GM10248 (cell line): ENCODE measurements at regions not wholly inside any gene's neighbourhood (a gene's known extent, or its start where the extent isn't known, plus 50 kb on each side); places are given as distances from the start of the nearest gene placed in this dataset.
A peak's percentile ranks its signal among the peaks of the same experiment; 100 is the strongest.

ENCODE experiments used
- CTCF ChIA-PET: fragments of 300-600 bp; sonication (Branson Sonifier 250); formaldehyde crosslinking; extraction: SDS; loops from one replicate; lab custom pipeline; 2021; ENCODE audit warnings: antibody characterized with exemption; lab: Yijun Ruan, JAX
- POLR2A ChIA-PET: fragments of 350-650 bp; sonication (Branson Sonifier 250); formaldehyde crosslinking; extraction: SDS; loops from one replicate; lab custom pipeline; 2020; ENCODE audit warnings: antibody characterized with exemption; lab: Yijun Ruan, JAX
- DNase-seq: peaks from one replicate; pipeline ENCODE4 v3.0.0; 2012; ENCODE audit errors: extremely low spot score
- TF ChIP-seq, protein P1 (sequence below): IDR thresholded peaks from 2 replicates; pipeline ENCODE4 v1.5.1; 2012; ENCODE audit warnings: mild to moderate bottlenecking, low read depth; ENCODE audit errors: extremely low read depth, missing control alignments, control extremely low read depth

DNA sequence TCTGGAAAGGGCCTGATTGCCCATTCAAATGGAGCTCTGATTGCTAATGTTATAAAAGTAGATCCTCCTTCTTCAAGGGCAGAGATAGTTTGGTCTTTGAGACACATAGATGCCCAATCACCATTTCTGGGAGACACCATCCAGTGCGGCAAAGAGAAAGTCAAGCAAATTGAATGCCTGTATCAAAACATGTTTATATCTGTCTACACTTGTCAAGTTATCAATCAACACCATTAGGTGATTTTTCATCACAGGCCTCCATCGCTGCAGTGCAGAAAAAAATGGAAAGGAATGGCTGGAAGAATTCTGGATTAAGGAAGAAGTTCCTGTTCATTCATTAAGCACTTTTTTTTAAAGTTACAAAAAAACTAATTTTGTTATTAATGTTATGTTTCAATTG lies 54.8 kb upstream of the ZFP64 start:
- no peak for DNase-seq
- CTCF ChIA-PET: interaction anchor here (2.3 kb wide), 1 partner anchor 15 kb away, joined by 8 read pairs; no protein-coding TSS in a partner anchor
- TF ChIP-seq, protein P1, sequence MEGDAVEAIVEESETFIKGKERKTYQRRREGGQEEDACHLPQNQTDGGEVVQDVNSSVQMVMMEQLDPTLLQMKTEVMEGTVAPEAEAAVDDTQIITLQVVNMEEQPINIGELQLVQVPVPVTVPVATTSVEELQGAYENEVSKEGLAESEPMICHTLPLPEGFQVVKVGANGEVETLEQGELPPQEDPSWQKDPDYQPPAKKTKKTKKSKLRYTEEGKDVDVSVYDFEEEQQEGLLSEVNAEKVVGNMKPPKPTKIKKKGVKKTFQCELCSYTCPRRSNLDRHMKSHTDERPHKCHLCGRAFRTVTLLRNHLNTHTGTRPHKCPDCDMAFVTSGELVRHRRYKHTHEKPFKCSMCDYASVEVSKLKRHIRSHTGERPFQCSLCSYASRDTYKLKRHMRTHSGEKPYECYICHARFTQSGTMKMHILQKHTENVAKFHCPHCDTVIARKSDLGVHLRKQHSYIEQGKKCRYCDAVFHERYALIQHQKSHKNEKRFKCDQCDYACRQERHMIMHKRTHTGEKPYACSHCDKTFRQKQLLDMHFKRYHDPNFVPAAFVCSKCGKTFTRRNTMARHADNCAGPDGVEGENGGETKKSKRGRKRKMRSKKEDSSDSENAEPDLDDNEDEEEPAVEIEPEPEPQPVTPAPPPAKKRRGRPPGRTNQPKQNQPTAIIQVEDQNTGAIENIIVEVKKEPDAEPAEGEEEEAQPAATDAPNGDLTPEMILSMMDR: no peak
- POLR2A ChIA-PET: no interaction called here

DNA sequence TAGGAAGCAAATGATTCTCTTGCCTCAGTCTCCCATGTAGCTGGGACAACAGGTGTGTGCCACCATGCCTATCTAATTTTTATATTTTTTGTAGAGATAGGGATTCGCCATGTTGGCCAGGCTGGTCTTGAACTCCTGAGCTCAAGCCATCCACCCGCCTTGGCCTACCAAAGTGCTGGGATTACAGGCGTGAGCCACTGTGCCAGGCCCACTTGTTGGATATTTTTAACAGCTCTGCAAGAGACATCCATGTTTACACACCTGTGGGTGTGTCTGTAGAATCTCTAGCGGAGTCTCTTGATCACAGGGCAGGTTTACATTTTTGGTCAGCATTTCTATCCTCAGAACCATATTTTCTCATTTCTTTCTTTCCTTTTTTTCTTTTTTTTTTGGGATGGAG lies 53.1 kb upstream of the ZFP64 start:
- TF ChIP-seq, protein P1: no peak

DNA sequence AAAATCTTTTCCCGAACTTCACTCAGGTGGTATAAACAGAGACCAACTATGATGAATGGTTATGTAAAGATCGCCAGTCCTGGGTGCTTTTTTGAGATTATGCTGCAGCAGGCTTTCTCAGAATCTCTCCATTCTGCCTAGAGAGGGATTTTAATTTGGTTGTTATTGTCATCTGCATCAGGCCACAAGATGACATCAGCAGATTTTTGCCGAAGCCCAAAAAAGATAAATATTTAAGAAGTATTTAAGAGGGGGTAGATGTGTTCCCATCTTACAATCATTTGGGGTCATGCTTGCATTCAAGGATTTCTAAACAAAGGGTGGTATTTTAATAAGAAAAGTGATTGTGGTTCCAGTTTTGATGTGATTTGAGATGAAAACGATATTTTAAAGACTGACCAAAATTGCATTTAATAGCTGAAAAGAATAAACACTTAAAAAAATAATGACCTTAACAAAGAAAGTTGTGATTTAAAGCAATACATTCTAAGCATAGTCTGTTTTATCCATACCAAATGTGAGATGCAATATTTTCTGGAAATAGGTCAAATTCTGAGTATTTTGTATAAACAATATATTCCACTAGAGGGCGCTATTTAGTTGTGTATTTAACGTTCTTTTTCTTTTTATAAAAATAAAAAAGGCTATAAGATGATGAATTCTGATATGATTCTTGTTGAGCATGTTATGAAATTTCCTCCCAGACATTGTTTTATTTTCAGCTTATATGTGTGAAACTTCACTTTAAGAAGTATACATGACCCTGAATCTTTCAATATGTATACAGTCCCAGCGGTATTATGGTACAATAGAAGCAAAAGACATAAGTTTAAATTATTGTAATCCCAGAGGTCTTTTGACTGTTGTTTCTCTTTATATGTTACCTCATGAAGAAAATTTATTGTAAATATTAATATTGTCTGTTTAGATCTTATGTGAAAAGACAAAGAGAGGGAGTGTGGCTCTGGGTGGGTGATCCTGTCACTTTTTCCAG lies 51.0 kb upstream of the ZFP64 start:
- TF ChIP-seq, protein P1: peak; percentile 43
- ChIA-PET POLR2A (no interaction called here), CTCF (interaction anchor here (1.0 to 1.6 kb wide), 5 partner anchors 8 to 114 kb away, joined by 3 to 6 read pairs (median 3); no protein-coding TSS in a partner anchor)
- peak; percentile 31 for DNase-seq

More for the DNA sequence above, 53.1 kb upstream of the ZFP64 start:
- POLR2A ChIA-PET: no interaction called here
- no peak for DNase-seq
- CTCF ChIA-PET: interaction anchor here (0.7 to 2.3 kb wide), 3 partner anchors 10 to 14 kb away, joined by 3 to 8 read pairs (median 3); no protein-coding TSS in a partner anchor
